ENCODE measurements at regions not wholly inside any gene's neighbourhood (a gene's known extent, or its start where the extent isn't known, plus 50 kb on each side); places are given as distances from the start of the nearest gene placed in this dataset.

DNA sequence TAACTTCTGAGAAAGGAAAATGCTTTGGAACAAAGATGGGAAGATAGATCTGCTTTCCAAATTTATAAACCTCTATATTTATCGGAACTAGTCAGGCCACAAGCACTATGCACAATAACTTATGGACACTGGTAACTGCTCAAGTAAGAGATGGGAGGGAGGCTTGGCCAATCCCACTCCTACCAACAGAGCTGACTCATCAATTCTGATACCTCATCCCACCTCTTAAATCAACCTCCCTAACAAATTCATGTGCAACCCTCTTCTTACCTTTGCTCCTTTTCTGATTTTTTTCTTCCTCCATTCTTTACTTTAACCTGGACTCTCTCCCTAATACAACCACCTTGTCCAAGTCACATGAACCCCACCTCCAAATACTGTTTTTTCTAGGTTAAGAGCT, 289.9 kb upstream of the FAM241A start:
- Histone ChIP-seq H3K27ac (no peak overlapping the region), H3K36me3 (replicated peaks) (no peaks in the 10 kb centered on the region), H3K4me3 (ENCODE audit: low read depth, low read length) (no peak overlapping the region), H3K27me3 (replicated peaks) (no peaks in the 10 kb centered on the region)
- DNase-seq = no peak
- TF ChIP-seq, protein P1, sequence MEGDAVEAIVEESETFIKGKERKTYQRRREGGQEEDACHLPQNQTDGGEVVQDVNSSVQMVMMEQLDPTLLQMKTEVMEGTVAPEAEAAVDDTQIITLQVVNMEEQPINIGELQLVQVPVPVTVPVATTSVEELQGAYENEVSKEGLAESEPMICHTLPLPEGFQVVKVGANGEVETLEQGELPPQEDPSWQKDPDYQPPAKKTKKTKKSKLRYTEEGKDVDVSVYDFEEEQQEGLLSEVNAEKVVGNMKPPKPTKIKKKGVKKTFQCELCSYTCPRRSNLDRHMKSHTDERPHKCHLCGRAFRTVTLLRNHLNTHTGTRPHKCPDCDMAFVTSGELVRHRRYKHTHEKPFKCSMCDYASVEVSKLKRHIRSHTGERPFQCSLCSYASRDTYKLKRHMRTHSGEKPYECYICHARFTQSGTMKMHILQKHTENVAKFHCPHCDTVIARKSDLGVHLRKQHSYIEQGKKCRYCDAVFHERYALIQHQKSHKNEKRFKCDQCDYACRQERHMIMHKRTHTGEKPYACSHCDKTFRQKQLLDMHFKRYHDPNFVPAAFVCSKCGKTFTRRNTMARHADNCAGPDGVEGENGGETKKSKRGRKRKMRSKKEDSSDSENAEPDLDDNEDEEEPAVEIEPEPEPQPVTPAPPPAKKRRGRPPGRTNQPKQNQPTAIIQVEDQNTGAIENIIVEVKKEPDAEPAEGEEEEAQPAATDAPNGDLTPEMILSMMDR (IDR thresholded peaks at IDR 0.05; ENCODE audit: low read depth, low read length, missing control alignments) = no peak
- in situ Hi-C loops (cut with HindIII; ENCODE audit: low pct_ligation_motif_present, low sequenced_read_pairs) = no loop called here

DNA sequence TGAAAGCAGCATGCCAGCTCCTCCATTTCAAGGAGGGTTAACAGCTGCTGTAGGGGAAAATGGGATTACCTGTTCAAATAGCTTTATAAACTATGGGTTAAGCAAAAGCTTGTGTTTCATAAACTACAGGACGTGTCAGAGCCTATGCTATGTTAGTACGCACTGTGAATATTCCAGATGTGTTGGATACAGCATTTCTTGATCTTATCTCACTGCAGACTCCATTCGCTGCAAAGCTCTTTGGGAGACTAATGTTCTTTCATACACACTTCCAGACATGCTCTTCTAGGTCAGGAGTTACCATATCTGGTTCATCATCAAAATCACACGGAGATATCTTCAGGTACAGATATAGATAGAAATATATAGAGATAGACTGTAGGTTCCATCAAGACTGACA, 281.2 kb upstream of the FAM241A start:
- in situ Hi-C loops (cut with HindIII; ENCODE audit: low pct_ligation_motif_present, low sequenced_read_pairs) = no loop called here
- TF ChIP-seq, protein P1 (IDR thresholded peaks at IDR 0.05; ENCODE audit: low read depth, low read length, missing control alignments) = no peak
- Histone ChIP-seq H3K27me3 (replicated peaks) (no peaks in the 10 kb centered on the region), H3K27ac (no peak overlapping the region), H3K4me3 (ENCODE audit: low read depth, low read length) (no peak overlapping the region), H3K36me3 (replicated peaks) (no peaks in the 10 kb centered on the region)
- DNase-seq = no peak

DNA sequence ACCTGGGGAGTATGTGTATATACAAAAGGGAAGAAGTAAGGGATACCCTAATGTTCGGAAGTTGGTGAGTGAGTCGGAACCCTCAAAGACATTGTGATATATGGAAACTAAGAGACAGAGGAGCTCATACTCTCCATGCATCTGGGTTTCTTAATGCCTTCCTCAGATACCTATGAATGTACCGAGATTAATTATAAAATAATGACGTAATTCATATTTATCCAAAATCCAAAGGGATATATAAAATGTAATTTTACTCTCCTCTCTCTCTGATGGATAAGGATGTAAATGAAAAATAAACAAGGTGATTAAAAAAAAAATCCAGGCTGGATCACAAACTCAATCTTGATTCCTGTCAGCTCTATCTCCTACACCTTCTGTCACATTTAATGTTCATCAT, 275.9 kb upstream of the FAM241A start:
- Histone ChIP-seq H3K36me3 (replicated peaks) (no peaks in the 10 kb centered on the region), H3K4me3 (ENCODE audit: low read depth, low read length) (no peak overlapping the region), H3K27me3 (replicated peaks) (no peaks in the 10 kb centered on the region), H3K27ac (no peak overlapping the region)
- no peak for DNase-seq
- TF ChIP-seq, protein P1 (IDR thresholded peaks at IDR 0.05; ENCODE audit: low read depth, low read length, missing control alignments) = no peak
- in situ Hi-C loops (cut with HindIII; ENCODE audit: low pct_ligation_motif_present, low sequenced_read_pairs) = no loop called here

DNA sequence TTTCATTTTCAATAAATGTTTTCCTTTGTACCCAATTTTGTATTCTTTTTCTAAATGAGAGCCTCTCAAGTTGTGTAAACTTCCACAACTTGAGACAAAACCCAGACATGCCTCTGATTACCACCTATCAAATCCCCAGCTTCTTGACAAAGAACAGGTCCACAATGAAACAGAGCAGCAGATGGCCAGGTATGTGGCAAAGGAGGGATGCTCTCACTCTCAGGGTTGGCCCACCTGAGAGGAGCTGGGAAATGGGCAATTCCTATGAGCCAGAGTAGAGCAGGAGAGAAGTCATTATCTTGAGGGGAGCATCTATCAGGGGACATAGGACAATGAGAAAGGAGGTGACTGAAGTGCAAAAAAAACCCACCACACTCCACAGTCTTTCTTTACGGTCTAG, 273.5 kb upstream of the FAM241A start:
- no peak for DNase-seq
- Histone ChIP-seq H3K27ac (no peak overlapping the region), H3K4me3 (ENCODE audit: low read depth, low read length) (no peak overlapping the region), H3K27me3 (replicated peaks) (no peaks in the 10 kb centered on the region), H3K36me3 (replicated peaks) (no peaks in the 10 kb centered on the region)
- TF ChIP-seq, protein P1 (IDR thresholded peaks at IDR 0.05; ENCODE audit: low read depth, low read length, missing control alignments) = no peak
- in situ Hi-C loops (cut with HindIII; ENCODE audit: low pct_ligation_motif_present, low sequenced_read_pairs) = no loop called here

DNA sequence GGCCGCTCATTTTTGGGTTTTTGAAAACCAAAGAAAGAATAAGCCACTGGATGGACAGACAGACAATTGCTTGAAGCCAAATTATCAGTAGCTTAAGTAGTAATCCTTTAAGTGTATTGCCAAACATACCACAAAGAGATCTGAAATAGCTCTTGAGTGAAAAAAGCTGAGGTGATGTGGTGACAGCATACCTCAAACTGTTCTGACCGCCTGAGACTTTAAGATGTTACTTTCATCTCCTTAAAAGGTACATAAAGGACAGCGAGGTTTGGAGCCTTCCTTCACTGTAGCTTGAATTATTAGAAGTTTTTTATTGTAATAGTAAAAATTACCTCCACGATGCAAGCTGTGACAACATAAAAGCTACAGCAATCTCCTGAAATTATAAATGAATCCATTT, 271.5 kb upstream of the FAM241A start:
- in situ Hi-C loops (cut with HindIII; ENCODE audit: low pct_ligation_motif_present, low sequenced_read_pairs) = no loop called here
- H3K36me3 ChIP-seq (replicated peaks) = no peaks in the 10 kb centered on the region
- H3K27me3 ChIP-seq (replicated peaks) = no peaks in the 10 kb centered on the region
- TF ChIP-seq, protein P1 (IDR thresholded peaks at IDR 0.05; ENCODE audit: low read depth, low read length, missing control alignments) = no peak
- no peak overlapping the region for H3K27ac ChIP-seq
- DNase-seq = no peak
- H3K4me3 ChIP-seq (ENCODE audit: low read depth, low read length) = no peak overlapping the region

DNA sequence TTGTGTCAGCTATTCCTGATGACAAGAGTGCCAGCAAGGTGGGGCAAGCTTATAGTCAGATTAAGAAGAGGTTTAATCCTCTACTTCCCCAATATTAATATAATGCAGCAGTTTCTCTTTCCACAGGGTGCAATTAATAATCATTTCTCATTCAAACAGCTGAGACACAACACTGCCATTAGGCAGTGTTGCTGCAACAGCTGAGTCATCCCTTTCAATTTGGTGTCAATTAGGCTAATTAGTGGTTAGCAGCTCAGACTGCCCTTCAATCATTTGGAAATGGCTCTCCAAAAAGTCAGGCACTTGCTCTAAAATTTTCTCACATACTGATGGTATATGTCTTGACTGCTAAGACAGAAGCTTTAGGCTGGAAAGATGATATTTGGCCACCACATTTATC, 265.7 kb upstream of the FAM241A start:
- DNase-seq = no peak
- Histone ChIP-seq H3K27me3 (replicated peaks) (no peaks in the 10 kb centered on the region), H3K27ac (no peak overlapping the region), H3K4me3 (ENCODE audit: low read depth, low read length) (no peak overlapping the region), H3K36me3 (replicated peaks) (no peaks in the 10 kb centered on the region)
- in situ Hi-C loops (cut with HindIII; ENCODE audit: low pct_ligation_motif_present, low sequenced_read_pairs) = no loop called here
- TF ChIP-seq, protein P1 (IDR thresholded peaks at IDR 0.05; ENCODE audit: low read depth, low read length, missing control alignments) = no peak

Measured in brain microvascular endothelial cell (primary cell).